Right lobe of liver (tissue), 4 donors: ENCODE measurements at regions not wholly inside any gene's neighbourhood (a gene's known extent, or its start where the extent isn't known, plus 50 kb on each side); places are given as distances from the start of the nearest gene placed in this dataset.

Experiments used
- CTCF ChIP-seq, 4 donors: fragments of 200-600 bp in 3 of 4; fragments of 450-650 bp in 1 of 4; IDR thresholded peaks; one replicate each; pipeline versions ENCODE4 v1.5.1 to v1.8.0; 2016 to 2022; ENCODE audit warnings: antibody characterized with exemption in 4 of 4, mild to moderate bottlenecking in 2 of 4
- POLR2A ChIP-seq: fragments of 450-650 bp; IDR thresholded peaks from one replicate; pipeline ENCODE4 v1.6.1; 2017; ENCODE audit warnings: antibody characterized with exemption, mild to moderate bottlenecking
- donor health status: DM: no; HTN: no; CAD: no.
- donor health status: DM: no; HTN: no; CAD: no.
- donor health status: DM: no; HTN: yes; CAD: no.

GRCh38 chr5:144832416-144832815 is 661.7 kb downstream of the KCTD16 start:
- TF ChIP-seq CTCF (IDR thresholded peaks at IDR 0.05), result no peak
- TF ChIP-seq POLR2A, result no peak
